GM18861 (cell line): ENCODE measurements at regions not wholly inside any gene's neighbourhood (a gene's known extent, or its start where the extent isn't known, plus 50 kb on each side); places are given as distances from the start of the nearest gene placed in this dataset.
A peak's percentile ranks its signal among the peaks of the same experiment; 100 is the strongest.

Source experiments
- ATAC-seq: cut with Tn5 transposase; IDR thresholded peaks from one replicate; pipeline ENCODE4 v1.9.1; 2021; ENCODE audit not compliant: unreplicated experiment

DNA sequence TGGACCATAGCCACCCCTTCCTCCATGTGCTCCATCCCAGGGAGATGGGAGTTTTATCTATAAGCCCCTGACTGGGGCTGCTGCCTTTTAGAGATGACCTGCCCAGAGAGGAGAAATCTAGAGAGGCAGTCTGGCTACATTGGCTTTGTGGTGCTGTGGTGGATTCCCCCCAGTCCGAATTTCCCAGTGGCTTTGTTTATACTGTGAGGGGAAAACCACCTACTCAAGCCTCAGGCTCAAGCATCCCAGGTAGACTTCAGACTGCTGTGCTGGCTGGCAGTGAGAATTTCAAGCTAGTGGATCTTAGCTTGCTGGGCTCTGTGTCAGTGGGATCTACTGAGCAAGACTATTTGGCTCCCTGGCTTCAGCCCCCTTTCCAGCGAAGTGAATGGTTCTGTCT is 1195.7 kb upstream of the PCDH20 start:
- no peak for ATAC-seq

DNA sequence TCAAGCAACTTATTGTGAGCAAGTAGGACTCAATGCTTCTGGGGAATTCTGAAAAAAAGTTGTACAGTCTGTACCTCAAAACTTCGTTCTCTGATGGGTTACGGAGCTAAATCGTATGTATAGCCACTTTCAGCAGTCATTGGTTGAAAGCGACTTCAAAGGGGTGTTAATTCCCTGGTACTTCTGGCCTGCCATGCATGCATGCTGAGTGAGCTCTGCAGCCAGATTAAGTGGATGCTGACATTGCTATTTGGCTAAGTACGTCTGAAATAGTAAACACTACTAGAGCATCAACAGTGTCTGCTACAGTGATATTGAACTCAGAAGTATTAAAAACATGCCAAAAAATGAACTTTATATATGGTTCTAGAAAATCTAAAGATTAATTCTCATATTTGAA is 1183.1 kb upstream of the PCDH20 start:
- ATAC-seq: no peak

GRCh38 chr13:62595976-62596375 is 1180.3 kb upstream of the PCDH20 start:
- no peak for ATAC-seq

DNA sequence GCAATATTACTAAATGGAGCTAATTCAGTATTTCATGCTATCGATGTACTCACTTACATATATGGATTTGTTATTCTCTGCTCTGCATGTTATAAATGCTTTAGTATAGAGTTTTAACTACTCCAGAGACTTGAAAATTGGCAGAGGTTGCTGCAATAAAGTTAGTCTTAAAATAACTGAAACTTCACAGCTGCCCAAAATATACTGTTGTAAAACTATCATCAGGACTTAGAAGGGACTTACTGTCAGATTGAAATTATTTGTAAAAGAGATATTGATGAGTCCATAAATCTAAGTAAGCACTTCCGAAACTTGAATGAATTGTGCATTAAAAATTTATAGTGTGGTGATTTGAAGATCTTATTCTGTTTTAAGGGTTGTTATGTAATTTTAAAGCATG is 1178.2 kb upstream of the PCDH20 start:
- no peak for ATAC-seq

DNA sequence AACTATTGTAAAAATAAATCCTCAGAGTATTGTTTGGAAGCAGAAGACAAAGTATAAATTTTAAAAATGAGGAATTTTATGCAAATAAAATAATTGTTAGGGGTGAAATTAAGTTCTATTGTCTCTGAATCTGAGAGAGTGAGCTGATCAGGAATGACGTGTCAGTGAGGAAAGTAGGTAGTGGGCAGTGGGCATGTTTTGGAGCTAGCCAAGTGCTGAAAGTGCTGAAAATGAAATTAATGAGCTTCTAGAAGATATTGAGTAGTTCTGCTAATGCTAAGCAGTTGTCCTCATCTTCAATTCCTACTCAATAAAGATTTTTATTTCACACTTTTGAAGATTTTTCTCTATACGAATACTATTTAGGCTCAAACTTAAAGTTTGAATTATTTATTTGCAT is 1167.8 kb upstream of the PCDH20 start:
- ATAC-seq: no peak

GRCh38 chr13:62578402-62578801 is 1162.8 kb upstream of the PCDH20 start:
- no peak for ATAC-seq

GRCh38 chr13:62564770-62565169 is 1149.1 kb upstream of the PCDH20 start:
- ATAC-seq: no peak

- ATAC-seq: no peak
Measured at GRCh38 chr13:62563251-62563650, 1147.6 kb upstream of the PCDH20 start.

DNA sequence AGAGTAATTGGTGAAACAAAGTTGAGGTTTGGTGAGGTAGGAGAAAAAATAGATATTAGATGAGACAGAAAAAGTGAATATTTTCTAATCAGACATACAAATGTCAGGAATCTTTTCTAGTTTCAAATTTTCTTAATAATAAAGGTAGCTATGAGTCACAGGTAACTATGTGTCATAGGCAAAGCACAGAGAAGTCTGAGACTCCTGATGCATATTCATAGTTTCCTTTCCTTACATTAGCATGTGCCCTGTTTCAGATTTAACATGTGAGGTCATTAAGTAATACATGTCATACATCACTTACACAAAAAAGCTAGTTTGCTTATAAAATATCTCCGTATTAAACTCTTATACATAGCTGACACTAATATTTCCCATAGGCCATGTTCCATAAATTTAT is 1141.3 kb upstream of the PCDH20 start:
- no peak for ATAC-seq

DNA sequence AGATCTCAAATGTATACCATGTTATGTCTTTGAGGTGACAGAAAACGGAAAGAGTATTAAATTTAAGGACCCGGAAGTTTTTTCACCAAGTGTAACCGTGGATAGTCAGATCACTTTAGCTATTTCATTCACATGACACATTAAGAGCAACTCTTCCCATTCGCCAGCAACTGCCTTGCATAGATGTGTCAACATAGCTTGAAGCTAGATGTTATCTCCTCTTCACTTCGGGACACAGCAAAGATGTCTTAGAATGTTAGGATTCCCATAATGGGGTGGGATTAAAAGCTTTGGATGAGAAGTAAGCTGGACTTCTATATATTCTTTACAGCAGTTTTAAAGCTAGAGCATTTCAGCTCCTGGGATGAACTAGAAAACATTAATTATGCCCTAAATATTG is 1135.9 kb upstream of the PCDH20 start:
- no peak for ATAC-seq

- no peak for ATAC-seq
Measured at GRCh38 chr13:62544928-62545327, 1129.3 kb upstream of the PCDH20 start.

DNA sequence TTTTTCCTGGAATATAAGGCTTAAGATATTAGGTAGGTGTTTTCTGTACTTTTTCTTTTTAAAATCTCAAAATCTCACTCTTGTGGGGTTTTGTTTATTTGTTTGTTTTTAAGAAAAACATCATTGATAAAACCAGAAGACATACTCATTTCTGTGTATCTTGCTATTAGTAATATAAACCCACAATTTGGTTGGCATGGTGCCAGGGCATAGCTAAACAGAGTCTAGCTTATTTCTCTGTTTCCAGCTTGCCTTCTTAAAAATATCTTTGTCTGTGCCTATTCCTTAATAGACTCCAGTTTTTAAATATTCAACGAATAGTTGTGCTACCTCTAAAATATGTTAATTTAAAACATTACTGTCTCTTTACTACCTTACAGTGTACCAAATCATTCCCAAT is 1121.9 kb upstream of the PCDH20 start:
- ATAC-seq: no peak

- no peak for ATAC-seq
Measured at GRCh38 chr13:62525652-62526051, 1110.0 kb upstream of the PCDH20 start.

- ATAC-seq: no peak
Measured at GRCh38 chr13:62524498-62524897, 1108.8 kb upstream of the PCDH20 start.

DNA sequence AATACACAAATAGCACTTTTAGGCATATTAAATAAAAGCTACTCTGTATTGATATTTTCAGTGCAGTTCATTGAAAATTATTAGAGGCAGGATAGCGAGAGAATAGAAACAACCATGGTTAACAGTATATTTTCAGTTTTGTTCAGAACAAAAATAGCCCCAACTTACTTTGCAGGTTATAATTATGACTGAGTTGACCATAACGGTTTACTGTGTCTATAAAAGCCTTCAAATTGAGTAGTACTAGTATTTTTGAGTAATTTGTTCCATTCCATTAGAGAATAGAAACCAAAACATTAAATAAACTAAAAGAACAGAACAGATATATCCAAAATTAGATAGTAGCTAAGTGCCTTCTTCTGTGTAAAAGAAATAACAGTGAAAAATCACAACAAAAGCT is 1108.4 kb upstream of the PCDH20 start:
- ATAC-seq: peak; percentile 58

DNA sequence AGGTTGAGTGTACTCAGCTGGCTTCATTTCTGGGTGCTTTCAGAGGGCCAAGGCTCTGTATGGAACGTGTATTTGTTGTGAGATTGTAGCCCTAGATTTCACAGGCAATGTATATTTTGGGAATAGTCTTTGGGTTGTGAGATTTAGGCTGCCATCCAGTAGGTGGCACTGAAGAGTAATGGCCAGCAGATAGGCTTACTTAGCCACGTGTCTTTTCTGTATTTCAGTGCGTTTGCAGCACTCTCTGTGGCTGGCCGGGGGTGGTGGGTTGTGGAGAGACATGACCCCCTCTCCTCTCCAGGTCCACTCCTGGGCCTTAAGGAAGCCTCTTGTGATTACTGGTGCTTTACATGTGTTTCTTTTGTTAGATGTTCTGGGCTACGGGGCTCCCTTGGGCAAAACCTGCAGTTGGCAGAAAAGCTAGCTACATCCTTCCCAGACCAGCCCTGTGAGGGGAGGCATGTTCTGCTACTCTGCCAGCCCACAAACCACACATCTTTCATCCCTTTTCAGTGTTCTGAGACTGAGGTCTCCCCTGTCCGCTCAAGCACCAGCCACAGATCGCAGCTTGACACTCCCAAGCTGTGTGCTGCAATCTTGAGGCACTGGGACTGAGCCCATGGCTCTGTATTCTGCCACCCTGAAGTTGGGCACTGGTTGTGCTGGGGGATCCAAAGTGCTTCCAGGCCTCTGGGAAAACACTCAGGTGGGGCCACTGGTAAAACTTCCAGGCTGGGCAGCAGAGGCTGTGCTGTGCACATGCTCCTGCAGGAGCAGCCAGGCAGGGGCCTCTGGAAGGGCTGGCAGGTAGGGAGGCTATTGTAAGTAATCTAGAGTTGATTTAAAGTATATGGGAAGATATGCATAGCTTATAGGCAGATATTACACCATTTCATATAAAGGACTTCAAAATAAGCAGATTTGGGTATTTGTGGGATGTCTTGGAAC is 1096.8 kb upstream of the PCDH20 start:
- ATAC-seq: peak; percentile 97

GRCh38 chr13:62510906-62511655 is 1095.4 kb upstream of the PCDH20 start:
- ATAC-seq: no peak

DNA sequence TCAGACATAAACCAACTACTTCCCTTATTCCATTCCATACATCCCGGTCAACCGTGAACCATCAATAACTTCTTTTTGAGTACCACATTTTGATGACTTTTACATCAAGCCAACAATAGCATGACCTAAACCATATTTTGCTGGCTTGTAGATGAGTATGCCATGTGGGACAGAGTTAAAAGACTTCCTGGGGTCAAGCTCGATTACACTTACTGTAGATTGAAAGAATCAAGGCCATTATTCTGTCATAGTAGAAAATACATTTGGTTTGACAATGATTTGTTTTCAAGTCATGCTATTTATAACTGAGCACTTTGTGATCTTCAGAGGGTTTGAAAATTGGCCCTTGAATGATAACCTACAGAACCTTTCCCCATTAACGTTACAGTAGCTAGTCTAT is 1086.9 kb upstream of the PCDH20 start:
- no peak for ATAC-seq

- ATAC-seq: no peak
Measured at GRCh38 chr13:62489731-62490130, 1074.1 kb upstream of the PCDH20 start.

DNA sequence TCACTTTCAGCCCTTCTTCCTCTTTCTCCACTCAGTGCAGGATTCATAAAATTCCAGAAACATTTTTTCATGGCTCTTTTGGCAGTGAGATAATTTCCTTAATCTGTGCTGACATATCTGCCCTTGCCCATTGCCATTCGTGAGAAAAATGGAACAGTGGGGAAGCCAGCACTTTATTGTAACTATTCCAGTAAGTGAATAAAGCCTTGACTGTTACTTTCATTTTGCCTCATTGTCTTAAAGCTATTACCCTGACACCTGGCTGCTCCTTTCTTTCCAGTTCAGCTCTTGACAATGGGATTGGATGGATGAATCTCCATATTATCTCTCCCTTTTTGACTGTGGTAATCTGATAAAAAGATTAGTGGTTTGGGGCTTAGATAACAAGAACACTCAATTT is 1068.1 kb upstream of the PCDH20 start:
- ATAC-seq: no peak

GRCh38 chr13:62482351-62482750 is 1066.7 kb upstream of the PCDH20 start:
- no peak for ATAC-seq

- no peak for ATAC-seq
Measured at GRCh38 chr13:62473944-62474237, 1058.2 kb upstream of the PCDH20 start.
